ENCODE measurements at regions not wholly inside any gene's neighbourhood (a gene's known extent, or its start where the extent isn't known, plus 50 kb on each side); places are given as distances from the start of the nearest gene placed in this dataset.
"Not testable (repeated sequence)": the region's sequence is repeated elsewhere in the genome, so short reads cannot be mapped to it uniquely, and the experiment has no call there.

- DNase-seq (ENCODE audit: low spot score): not testable (repeated sequence)
Observed at GRCh38 chr1:101123904-101124303, 98.3 kb upstream of the DPH5 start.

- peak; percentile 75 for DNase-seq (ENCODE audit: low spot score)
Observed at GRCh38 chr1:101122452-101123166, 97.0 kb upstream of the DPH5 start.

- DNase-seq (ENCODE audit: low spot score): no peak
Observed at GRCh38 chr1:101121975-101122374, 96.4 kb upstream of the DPH5 start.

GRCh38 chr1:101121504-101121903 is 95.9 kb upstream of the DPH5 start:
- DNase-seq (ENCODE audit: low spot score): no peak

GRCh38 chr1:101120868-101121267 is 95.3 kb upstream of the DPH5 start:
- peak; percentile 35 for DNase-seq (ENCODE audit: low spot score)

GRCh38 chr1:101119289-101119688 is 93.7 kb upstream of the DPH5 start:
- no peak for DNase-seq (ENCODE audit: low spot score)

GRCh38 chr1:101116006-101116405 is 90.4 kb upstream of the DPH5 start:
- DNase-seq (ENCODE audit: low spot score): no peak

GRCh38 chr1:101115112-101115511 is 89.5 kb upstream of the DPH5 start:
- no peak for DNase-seq (ENCODE audit: low spot score)

GRCh38 chr1:101114128-101114527 is 88.5 kb upstream of the DPH5 start:
- DNase-seq (ENCODE audit: low spot score): not testable (repeated sequence)

- peak; percentile 91 for DNase-seq (ENCODE audit: low spot score)
Observed at GRCh38 chr1:101112051-101112780, 86.6 kb upstream of the DPH5 start.

GRCh38 chr1:101111461-101111860 is 85.9 kb upstream of the DPH5 start:
- no peak for DNase-seq (ENCODE audit: low spot score)

- no peak for DNase-seq (ENCODE audit: low spot score)
Observed at GRCh38 chr1:101109791-101110190, 84.2 kb upstream of the DPH5 start.

GRCh38 chr1:101108111-101108500 is 82.5 kb upstream of the DPH5 start:
- no peak for DNase-seq (ENCODE audit: low spot score)

GRCh38 chr1:101107496-101108110 is 82.0 kb upstream of the DPH5 start:
- peak; percentile 37 for DNase-seq (ENCODE audit: low spot score)

GRCh38 chr1:101105877-101106276 is 80.3 kb upstream of the DPH5 start:
- DNase-seq (ENCODE audit: low spot score): no peak

GRCh38 chr1:101102426-101103156 is 77.0 kb upstream of the DPH5 start:
- DNase-seq (ENCODE audit: low spot score): no peak

GRCh38 chr1:101101360-101101759 is 75.8 kb upstream of the DPH5 start:
- DNase-seq (ENCODE audit: low spot score): no peak

- DNase-seq (ENCODE audit: low spot score): no peak
Observed at GRCh38 chr1:101100674-101101073, 75.1 kb upstream of the DPH5 start.

- DNase-seq (ENCODE audit: low spot score): no peak
Observed at GRCh38 chr1:101098907-101099306, 73.3 kb upstream of the DPH5 start.

GRCh38 chr1:101098327-101098726 is 72.7 kb upstream of the DPH5 start:
- DNase-seq (ENCODE audit: low spot score): no peak

- DNase-seq (ENCODE audit: low spot score): no peak
Observed at GRCh38 chr1:101089613-101090338, 64.2 kb upstream of the DPH5 start.

GRCh38 chr1:101088431-101088830 is 62.8 kb upstream of the DPH5 start:
- no peak for DNase-seq (ENCODE audit: low spot score)
